B cell (primary cell): ENCODE measurements at regions not wholly inside any gene's neighbourhood (a gene's known extent, or its start where the extent isn't known, plus 50 kb on each side); places are given as distances from the start of the nearest gene placed in this dataset.

ENCODE experiments used
- ATAC-seq: fragments of 200-7000 bp; cut with Tn5 transposase; one replicate; pipeline ENCODE4 v1.10.0; 2021; ENCODE audit warnings: low read depth, mild to moderate bottlenecking, moderate number of reproducible peaks, moderate library complexity
- CTCF ChIA-PET: fragments of 350-600 bp; sonication (Branson Sonifier 250); formaldehyde crosslinking; loops from one replicate; lab custom pipeline; 2021; ENCODE audit warnings: antibody characterized with exemption, inconsistent platforms; lab: Charles Lee
- POLR2A ChIA-PET: fragments of 350-600 bp; sonication (Branson Sonifier 250); formaldehyde crosslinking; loops from one replicate; lab custom pipeline; 2021; ENCODE audit warnings: antibody characterized with exemption; lab: Charles Lee
- DNase-seq: peaks from one replicate; pipeline ENCODE4 v3.0.0; 2013
- H2AFZ ChIP-seq: 2 replicates; pipeline ENCODE4 v1.6.1; 2012; ENCODE audit warnings: mild to moderate bottlenecking, low read depth, low read length; ENCODE audit not compliant: insufficient read depth, poor library complexity, severe bottlenecking
- H3K27ac ChIP-seq, 2 donors: 1 replicate in 1 of 2; 2 replicates in 1 of 2; pipeline ENCODE4 v1.5.1; 2012 to 2013; ENCODE audit warnings: low read length in 2 of 2, mild to moderate bottlenecking in 2 of 2, moderate library complexity in 1 of 2
- H3K27me3 ChIP-seq, 4 experiments: fragments of 200-600 bp in 1 of 4; sonication (generic) in 1 of 4; replicated peaks in 1 of 4; 1 replicate in 2 of 4; 2 replicates in 2 of 4; pipeline versions ENCODE4 v1.6.1 to v1.7.0; 2013 to 2016; ENCODE audit warnings: low read length in 3 of 4, mild to moderate bottlenecking in 2 of 4, mixed read lengths in 1 of 4, moderate library complexity in 1 of 4; ENCODE audit not compliant: insufficient read depth in 4 of 4, control insufficient read depth in 3 of 4; ENCODE audit errors: control extremely low read depth in 1 of 4
- H3K36me3 ChIP-seq, 2 experiments: replicated peaks in 1 of 2; 1 replicate in 1 of 2; 2 replicates in 1 of 2; pipeline versions ENCODE4 v1.6.1 to v1.7.1; 2013; ENCODE audit warnings: low read length in 1 of 2; ENCODE audit not compliant: insufficient read depth in 2 of 2, control insufficient read depth in 1 of 2; ENCODE audit errors: control extremely low read depth in 1 of 2, extremely low read depth in 1 of 2
- H3K4me1 ChIP-seq, 2 donors: fragments of 200-600 bp in 1 of 2; sonication (generic) in 1 of 2; 1 replicate in 1 of 2; 2 replicates in 1 of 2; pipeline versions ENCODE4 v1.5.1 to v1.6.1; 2013 to 2017; ENCODE audit warnings: low read length in 2 of 2; ENCODE audit not compliant: control insufficient read depth in 2 of 2, insufficient read depth in 2 of 2
- H3K4me2 ChIP-seq: replicated peaks from 2 replicates; pipeline ENCODE3; 2012; ENCODE audit warnings: mild to moderate bottlenecking, low read depth, low read length; ENCODE audit not compliant: poor library complexity, severe bottlenecking
- H3K4me3 ChIP-seq, 5 experiments: fragments of 200-600 bp in 1 of 5; sonication (generic) in 1 of 5; 1 replicate in 3 of 5; 2 replicates in 2 of 5; pipeline versions ENCODE4 v1.5.1 to v1.7.0; 2011 to 2016; ENCODE audit warnings: low read length in 4 of 5, mild to moderate bottlenecking in 4 of 5, low read depth in 2 of 5, control low read depth in 1 of 5, moderate library complexity in 1 of 5; ENCODE audit not compliant: insufficient read depth in 1 of 5; ENCODE audit errors: control extremely low read depth in 1 of 5, extremely low read depth in 1 of 5
- H3K79me2 ChIP-seq: fragments of 200-600 bp; sonication (generic); one replicate; pipeline ENCODE4 v1.6.0; 2016; ENCODE audit warnings: low read length; ENCODE audit not compliant: control insufficient read depth, insufficient read depth
- H3K9ac ChIP-seq: fragments of 200-600 bp; sonication (generic); 2 replicates; pipeline ENCODE4 v1.6.1; 2017; ENCODE audit warnings: mild to moderate bottlenecking, low read length, moderate library complexity
- H3K9me3 ChIP-seq, 3 donors: one replicate each; pipeline versions ENCODE4 v1.6.1 to v1.7.1; 2013; ENCODE audit warnings: low read length in 2 of 3; ENCODE audit not compliant: control insufficient read depth in 2 of 3, insufficient read depth in 1 of 3; ENCODE audit errors: control extremely low read depth in 1 of 3
- H4K20me1 ChIP-seq: 2 replicates; pipeline ENCODE4 v1.6.0; 2012; ENCODE audit warnings: mild to moderate bottlenecking, low read length; ENCODE audit not compliant: insufficient read depth, control insufficient read depth, poor library complexity, severe bottlenecking
- H3K27ac Mint-ChIP-seq: one replicate; pipeline ENCODE4 v1.8.0; 2021; ENCODE audit warnings: mixed read lengths
- H3K27me3 Mint-ChIP-seq: one replicate; pipeline ENCODE4 v1.8.0; 2021; ENCODE audit warnings: mixed read lengths
- H3K4me1 Mint-ChIP-seq: one replicate; pipeline ENCODE4 v1.8.0; 2021; ENCODE audit warnings: mixed read lengths
- H3K4me3 Mint-ChIP-seq: one replicate; pipeline ENCODE4 v1.8.0; 2021; ENCODE audit warnings: mixed read lengths
- H3K9me3 Mint-ChIP-seq: one replicate; pipeline ENCODE4 v1.8.0; 2022; ENCODE audit warnings: mixed read lengths; ENCODE audit not compliant: insufficient read depth
- EZH2 ChIP-seq: IDR thresholded peaks from 2 replicates; pipeline ENCODE4 v1.6.1; 2012; ENCODE audit warnings: borderline replicate concordance, low read depth, mild to moderate bottlenecking, moderate library complexity, low read length; ENCODE audit not compliant: insufficient read depth, poor library complexity, severe bottlenecking
- WGBS: methylation state at CpG from one replicate; pipeline ENCODE4 v1.1.5; 2013; ENCODE audit warnings: missing lambda C conversion rate; ENCODE audit not compliant: insufficient coverage; 5-methylcytosine and 5-hydroxymethylcytosine counted together
- intact Hi-C: fragments of 100-400 bp; cut with micrococcal nuclease; formaldehyde crosslinking; loops from one replicate; pipeline ENCODE4 v1.10.0; 2022
- TF ChIP-seq, protein P1 (sequence below): fragments of 200-600 bp; IDR thresholded peaks from one replicate; pipeline ENCODE4 v1.8.0; 2022; ENCODE audit warnings: antibody characterized with exemption, mild to moderate bottlenecking

DNA sequence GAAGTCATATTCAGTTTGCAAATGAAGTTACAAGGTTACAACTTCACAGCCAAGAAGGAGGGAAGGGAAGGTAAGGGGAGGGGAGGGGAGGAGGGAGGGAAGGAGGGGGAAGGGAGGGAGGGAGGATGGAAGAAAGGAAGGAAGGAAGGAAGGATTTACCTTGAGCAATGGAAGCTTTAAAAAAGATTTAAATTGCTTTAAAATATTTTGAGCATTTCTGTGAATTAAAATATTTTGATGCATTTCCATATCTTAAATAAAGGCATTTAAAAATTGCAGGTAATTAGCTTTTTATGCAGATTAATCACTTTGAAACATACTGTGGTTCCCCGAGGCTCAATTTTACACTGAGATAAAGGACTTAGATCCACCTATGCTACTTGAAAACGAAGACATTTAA is 618.0 kb downstream of the TFAP2A start:
- no peak overlapping the region for H3K27ac Mint-ChIP-seq
- no peak for TF ChIP-seq EZH2
- TF ChIP-seq, protein P1, sequence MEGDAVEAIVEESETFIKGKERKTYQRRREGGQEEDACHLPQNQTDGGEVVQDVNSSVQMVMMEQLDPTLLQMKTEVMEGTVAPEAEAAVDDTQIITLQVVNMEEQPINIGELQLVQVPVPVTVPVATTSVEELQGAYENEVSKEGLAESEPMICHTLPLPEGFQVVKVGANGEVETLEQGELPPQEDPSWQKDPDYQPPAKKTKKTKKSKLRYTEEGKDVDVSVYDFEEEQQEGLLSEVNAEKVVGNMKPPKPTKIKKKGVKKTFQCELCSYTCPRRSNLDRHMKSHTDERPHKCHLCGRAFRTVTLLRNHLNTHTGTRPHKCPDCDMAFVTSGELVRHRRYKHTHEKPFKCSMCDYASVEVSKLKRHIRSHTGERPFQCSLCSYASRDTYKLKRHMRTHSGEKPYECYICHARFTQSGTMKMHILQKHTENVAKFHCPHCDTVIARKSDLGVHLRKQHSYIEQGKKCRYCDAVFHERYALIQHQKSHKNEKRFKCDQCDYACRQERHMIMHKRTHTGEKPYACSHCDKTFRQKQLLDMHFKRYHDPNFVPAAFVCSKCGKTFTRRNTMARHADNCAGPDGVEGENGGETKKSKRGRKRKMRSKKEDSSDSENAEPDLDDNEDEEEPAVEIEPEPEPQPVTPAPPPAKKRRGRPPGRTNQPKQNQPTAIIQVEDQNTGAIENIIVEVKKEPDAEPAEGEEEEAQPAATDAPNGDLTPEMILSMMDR = no peak
- no peak overlapping the region for H3K27ac ChIP-seq
- H3K27me3 Mint-ChIP-seq = no peaks in the 10 kb centered on the region
- H3K4me3 Mint-ChIP-seq = no peak overlapping the region
- H4K20me1 ChIP-seq = no peaks in the 10 kb centered on the region
- peaks cover 0 to 4% (median 0%) of the 10 kb centered on the region in 3 donors for H3K9me3 ChIP-seq
- no peaks in the 10 kb centered on the region for H3K27me3 ChIP-seq
- no peaks in the 10 kb centered on the region for H3K36me3 ChIP-seq
- no peaks in the 10 kb centered on the region for H3K4me1 Mint-ChIP-seq
- no peaks in the 10 kb centered on the region for H3K4me1 ChIP-seq
- DNase-seq (no peak), ATAC-seq (no peak)
- ChIA-PET POLR2A (no interaction called here), CTCF (no interaction called here)
- WGBS = 100% methylated on average over 1 of the region's 2 CpGs
- H2AFZ ChIP-seq = no peak overlapping the region
- no peaks in the 10 kb centered on the region for H3K9me3 Mint-ChIP-seq
- no peaks in the 10 kb centered on the region for H3K79me2 ChIP-seq
- no peak overlapping the region for H3K4me2 ChIP-seq
- no peak overlapping the region for H3K9ac ChIP-seq
- intact Hi-C loops = no loop called here
- no peak overlapping the region for H3K4me3 ChIP-seq

DNA sequence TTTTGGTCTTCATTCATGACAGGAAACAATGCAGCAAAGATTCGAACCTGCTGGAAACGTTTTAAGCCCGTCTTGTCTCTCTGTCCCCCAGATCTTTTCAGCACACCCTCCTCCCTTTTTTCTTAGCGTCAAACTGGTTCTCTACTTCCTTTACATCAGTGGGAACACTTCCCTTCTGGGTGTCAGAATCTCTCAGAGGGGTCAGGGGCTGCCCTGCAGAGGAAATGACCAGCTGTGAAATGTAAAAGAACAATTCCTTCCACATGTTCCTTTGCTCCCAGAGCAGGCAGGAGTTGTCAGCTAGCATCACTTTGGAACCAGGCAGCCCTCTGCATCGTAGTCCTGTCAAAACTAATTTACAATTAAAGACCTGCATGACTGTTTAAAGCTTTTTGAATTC is 619.0 kb downstream of the TFAP2A start:
- no peak overlapping the region for H3K9ac ChIP-seq
- H3K36me3 ChIP-seq = no peaks in the 10 kb centered on the region
- WGBS = 10% methylated on average over 5 of the region's 5 CpGs
- ChIA-PET CTCF (no interaction called here), POLR2A (no interaction called here)
- TF ChIP-seq, protein P1 = no peak
- TF ChIP-seq EZH2 = no peak
- no peak for DNase-seq
- H3K27me3 ChIP-seq = no peaks in the 10 kb centered on the region
- intact Hi-C loops = no loop called here
- Mint-ChIP-seq H3K27me3 (no peaks in the 10 kb centered on the region), H3K27ac (no peak overlapping the region), H3K4me1 (no peaks in the 10 kb centered on the region), H3K4me3 (no peak overlapping the region), H3K9me3 (no peaks in the 10 kb centered on the region)
- peaks cover 0 to 4% (median 0%) of the 10 kb centered on the region in 3 donors for H3K9me3 ChIP-seq
- no peak overlapping the region for H3K27ac ChIP-seq
- H3K4me1 ChIP-seq = no peaks in the 10 kb centered on the region
- H2AFZ ChIP-seq = no peak overlapping the region
- no peaks in the 10 kb centered on the region for H3K79me2 ChIP-seq
- no peak for ATAC-seq
- no peak overlapping the region for H3K4me3 ChIP-seq
- H3K4me2 ChIP-seq = no peak overlapping the region
- H4K20me1 ChIP-seq = no peaks in the 10 kb centered on the region
